Ishikawa (cell line): ENCODE measurements at regions not wholly inside any gene's neighbourhood (a gene's known extent, or its start where the extent isn't known, plus 50 kb on each side); places are given as distances from the start of the nearest gene placed in this dataset.

Experiments
- CEBPB ChIP-seq: IDR thresholded peaks from 2 replicates; pipeline ENCODE4 v1.6.1; 2012
- CREB1 ChIP-seq: IDR thresholded peaks from 2 replicates; pipeline ENCODE4 v1.6.1; 2012; ENCODE audit warnings: low read depth
- EGR1 ChIP-seq: IDR thresholded peaks from 2 replicates; pipeline ENCODE4 v1.6.1; 2012
- EP300 ChIP-seq: IDR thresholded peaks from 2 replicates; pipeline ENCODE4 v1.6.1; 2012; ENCODE audit warnings: borderline replicate concordance
- FOXM1 ChIP-seq: IDR thresholded peaks from 2 replicates; pipeline ENCODE4 v1.6.1; 2012; ENCODE audit warnings: low read depth, borderline replicate concordance
- MAX ChIP-seq: IDR thresholded peaks from 2 replicates; pipeline ENCODE4 v1.6.1; 2012
- NFIC ChIP-seq: IDR thresholded peaks from 2 replicates; pipeline ENCODE4 v1.6.1; 2012
- RAD21 ChIP-seq: IDR thresholded peaks from 2 replicates; pipeline ENCODE4 v1.6.1; 2012; ENCODE audit warnings: low read depth
- REST ChIP-seq: IDR thresholded peaks from 2 replicates; pipeline ENCODE4 v1.6.1; 2012; ENCODE audit warnings: low read depth, mild to moderate bottlenecking
- TAF1 ChIP-seq: IDR thresholded peaks from 2 replicates; pipeline ENCODE4 v1.6.1; 2012; ENCODE audit warnings: low read depth, mild to moderate bottlenecking
- TCF12 ChIP-seq: IDR thresholded peaks from 2 replicates; pipeline ENCODE4 v1.6.1; 2012; ENCODE audit warnings: low read depth
- TEAD4 ChIP-seq: IDR thresholded peaks from 2 replicates; pipeline ENCODE4 v1.6.1; 2012
- YY1 ChIP-seq: IDR thresholded peaks from 2 replicates; pipeline ENCODE4 v1.6.1; 2012; ENCODE audit warnings: low read depth
- ZBTB7A ChIP-seq: IDR thresholded peaks from 2 replicates; pipeline ENCODE4 v1.6.1; 2012; ENCODE audit warnings: low read depth
- TF ChIP-seq, protein P1 (sequence below): IDR thresholded peaks from 2 replicates; pipeline ENCODE4 v1.6.1; 2012

GRCh38 chr1:228979325-228979699, 244.0 kb downstream of the RHOU start:
- TF ChIP-seq TCF12: no peak
- TF ChIP-seq REST: no peak
- no peak for TF ChIP-seq EGR1
- TF ChIP-seq TEAD4: no peak
- no peak for TF ChIP-seq FOXM1
- TF ChIP-seq CEBPB: no peak
- TF ChIP-seq CREB1: no peak
- TF ChIP-seq TAF1: no peak
- no peak for TF ChIP-seq YY1
- no peak for TF ChIP-seq EP300
- TF ChIP-seq RAD21: no peak
- TF ChIP-seq, protein P1, sequence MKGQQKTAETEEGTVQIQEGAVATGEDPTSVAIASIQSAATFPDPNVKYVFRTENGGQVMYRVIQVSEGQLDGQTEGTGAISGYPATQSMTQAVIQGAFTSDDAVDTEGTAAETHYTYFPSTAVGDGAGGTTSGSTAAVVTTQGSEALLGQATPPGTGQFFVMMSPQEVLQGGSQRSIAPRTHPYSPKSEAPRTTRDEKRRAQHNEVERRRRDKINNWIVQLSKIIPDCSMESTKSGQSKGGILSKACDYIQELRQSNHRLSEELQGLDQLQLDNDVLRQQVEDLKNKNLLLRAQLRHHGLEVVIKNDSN: no peak

GRCh38 chr1:228979774-228980173, 244.5 kb downstream of the RHOU start:
- TF ChIP-seq YY1: no peak
- TF ChIP-seq RAD21: no peak
- no peak for TF ChIP-seq MAX
- no peak for TF ChIP-seq EP300
- no peak for TF ChIP-seq CEBPB
- no peak for TF ChIP-seq FOXM1

- TF ChIP-seq FOXM1 (no peak), TAF1 (no peak), TCF12 (no peak), MAX (no peak), NFIC (no peak), EP300 (no peak), ZBTB7A (no peak), CREB1 (no peak), YY1 (no peak), RAD21 (no peak), REST (no peak), EGR1 (no peak), CEBPB (no peak), TEAD4 (no peak)
- TF ChIP-seq, protein P1: no peak
These were observed 245.1 kb downstream of the RHOU start for GRCh38 chr1:228980232-228980937.

DNA sequence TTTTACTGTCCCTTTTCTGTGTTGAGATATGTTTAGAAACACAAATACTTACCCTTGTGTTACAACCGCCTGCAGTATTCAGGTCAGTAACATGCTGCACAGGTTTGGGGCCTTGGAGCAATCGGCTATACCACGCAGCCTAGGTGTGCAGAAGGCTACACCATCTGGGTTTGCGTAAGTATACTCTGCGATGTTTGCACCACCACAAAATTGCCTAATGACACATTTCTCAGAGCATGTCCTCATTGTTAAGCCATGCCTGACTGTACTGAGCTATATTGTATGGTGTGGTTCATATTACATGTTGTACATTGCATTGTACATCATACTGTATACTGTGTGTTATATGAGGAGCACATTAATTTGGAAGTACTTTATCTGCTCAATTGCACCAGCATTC, 247.4 kb downstream of the RHOU start:
- TF ChIP-seq FOXM1 (no peak), REST (no peak), EP300 (no peak), YY1 (no peak), RAD21 (no peak), EGR1 (no peak), TEAD4 (no peak), TAF1 (no peak), NFIC (no peak), TCF12 (no peak), CEBPB (no peak), MAX (no peak), CREB1 (no peak), ZBTB7A (no peak)
- TF ChIP-seq, protein P1: no peak
